GM18909 (cell line): ENCODE measurements at regions not wholly inside any gene's neighbourhood (a gene's known extent, or its start where the extent isn't known, plus 50 kb on each side); places are given as distances from the start of the nearest gene placed in this dataset.

Experiments used
- ATAC-seq: cut with Tn5 transposase; IDR thresholded peaks from one replicate; pipeline ENCODE4 v1.9.1; 2021; ENCODE audit warnings: mild to moderate bottlenecking; ENCODE audit not compliant: unreplicated experiment, poor library complexity

GRCh38 chr14:34034447-34035176, 83.7 kb upstream of the EGLN3 start:
- ATAC-seq = no peak

DNA sequence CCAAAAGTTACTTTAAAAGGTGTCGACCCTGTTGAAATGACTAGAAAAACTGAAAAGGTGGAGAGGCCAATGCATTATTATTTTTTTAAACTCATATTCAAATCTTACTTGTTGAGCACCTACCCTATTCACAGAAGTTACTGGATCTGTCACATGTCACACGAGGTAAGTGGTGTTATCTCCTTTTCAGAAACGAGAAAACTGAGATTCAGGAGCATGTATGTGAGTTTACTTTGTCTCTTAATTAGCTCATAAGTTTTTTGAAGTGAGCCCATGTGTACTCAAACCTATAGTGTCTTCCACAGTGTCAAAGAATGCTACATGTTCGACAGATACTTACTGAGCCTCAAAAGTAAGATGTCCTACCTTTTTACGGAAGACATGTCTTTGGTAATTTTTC, 81.8 kb upstream of the EGLN3 start:
- ATAC-seq = no peak

- no peak for ATAC-seq
Observed at GRCh38 chr14:34030864-34031263, 80.0 kb upstream of the EGLN3 start.

- ATAC-seq = no peak
Observed at GRCh38 chr14:34029921-34030334, 79.1 kb upstream of the EGLN3 start.

- no peak for ATAC-seq
Observed at GRCh38 chr14:34027990-34028495, 77.2 kb upstream of the EGLN3 start.

GRCh38 chr14:34027130-34027989, 76.5 kb upstream of the EGLN3 start:
- ATAC-seq = no peak

DNA sequence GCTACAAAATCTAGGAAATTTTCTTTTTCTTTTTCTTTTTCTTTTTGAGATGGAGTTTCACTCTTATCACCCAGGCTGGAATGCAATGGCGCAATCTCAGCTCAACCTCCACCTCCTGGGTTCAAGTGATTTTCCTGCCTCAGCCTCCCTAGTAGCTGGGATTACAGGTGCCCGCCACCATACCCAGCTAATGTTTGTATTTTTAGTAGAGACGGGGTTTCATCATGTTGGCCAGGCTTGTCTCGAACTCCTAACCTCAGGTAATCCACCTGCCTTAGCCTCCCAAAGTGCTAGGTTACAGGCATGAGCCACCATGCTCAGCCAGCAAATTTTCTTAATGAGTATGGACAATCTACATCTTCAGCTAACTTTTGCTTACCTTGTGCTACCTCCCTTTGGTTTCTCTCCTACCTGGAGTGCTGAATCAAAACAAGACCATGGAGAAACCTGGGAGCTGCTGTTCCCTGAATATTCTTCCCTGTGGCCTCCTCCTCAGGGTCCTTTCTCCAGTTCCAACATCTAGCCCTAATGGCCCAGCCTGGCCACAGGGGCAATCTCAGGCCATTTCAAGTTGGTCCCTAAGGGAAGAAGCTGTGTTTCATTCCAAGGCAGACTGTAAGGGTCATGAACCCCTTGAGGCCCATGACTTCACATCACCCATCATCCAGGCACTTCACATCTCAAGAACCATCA, 74.6 kb upstream of the EGLN3 start:
- no peak for ATAC-seq

GRCh38 chr14:34024768-34025144, 73.9 kb upstream of the EGLN3 start:
- no peak for ATAC-seq

DNA sequence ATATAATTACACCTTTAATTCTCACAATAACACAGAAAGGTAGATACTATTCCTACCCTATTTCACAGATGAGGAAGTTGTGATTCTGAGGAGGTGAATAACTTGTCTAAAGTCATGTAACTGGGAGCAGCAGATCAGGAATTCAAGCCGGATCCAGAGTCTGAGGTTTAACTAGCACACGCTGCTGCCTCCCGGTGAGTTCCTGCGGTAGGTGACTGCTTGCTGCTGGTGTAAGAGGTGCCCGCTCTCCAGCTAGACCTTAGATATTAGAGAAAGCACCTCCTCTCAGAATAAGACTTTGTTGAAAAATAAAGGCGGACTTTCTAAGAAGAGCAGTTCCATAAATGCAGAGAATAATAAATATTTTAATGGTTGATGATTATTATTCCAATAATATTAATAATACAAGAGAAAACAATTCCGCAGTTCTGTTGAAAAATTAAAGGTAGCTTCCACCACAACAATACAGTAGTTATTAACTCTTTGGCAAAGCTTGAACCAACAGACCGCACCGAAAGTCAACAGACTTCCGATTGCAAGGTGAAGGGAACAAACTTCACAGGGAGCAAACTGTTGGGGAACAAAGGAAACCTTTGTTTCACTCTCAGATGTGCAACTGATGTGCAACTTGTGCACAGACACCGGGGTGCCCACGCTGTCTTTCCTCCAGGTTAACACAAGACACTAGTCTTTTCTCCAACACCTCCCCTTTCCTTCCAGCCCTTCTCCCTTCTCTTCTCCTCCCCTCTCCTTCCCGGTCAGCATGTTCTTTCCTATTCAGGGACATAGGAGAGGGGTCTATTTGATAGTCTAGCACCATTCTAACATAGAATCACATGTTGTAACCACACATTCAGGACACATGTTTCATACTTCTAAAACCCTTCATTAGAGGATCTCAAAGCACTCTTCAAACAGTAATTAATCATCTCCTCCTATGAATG, 73.2 kb upstream of the EGLN3 start:
- ATAC-seq = no peak

GRCh38 chr14:34021096-34021495, 70.2 kb upstream of the EGLN3 start:
- no peak for ATAC-seq

DNA sequence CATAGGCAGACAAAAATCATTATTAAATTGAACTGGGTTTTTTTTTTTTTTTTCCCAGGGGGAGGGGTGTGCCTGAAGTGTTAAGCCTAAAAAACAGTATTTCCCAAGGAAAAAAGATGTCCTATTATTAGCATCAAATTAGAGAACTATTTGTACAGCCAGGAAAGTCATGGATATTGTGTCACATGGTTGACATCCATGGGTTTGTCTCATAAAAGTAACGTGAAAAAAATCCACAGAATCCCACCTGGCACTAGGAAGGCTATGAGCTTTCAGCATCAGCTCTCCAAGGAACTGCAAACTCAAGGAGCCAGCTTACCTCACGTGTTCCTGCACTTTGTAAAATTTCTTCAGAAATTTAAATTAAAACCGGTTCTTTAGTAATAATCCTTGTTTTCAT, 69.1 kb upstream of the EGLN3 start:
- ATAC-seq = no peak

GRCh38 chr14:34018564-34019244, 67.8 kb upstream of the EGLN3 start:
- ATAC-seq = peak; percentile 40

GRCh38 chr14:34018125-34018524, 67.3 kb upstream of the EGLN3 start:
- ATAC-seq = no peak

DNA sequence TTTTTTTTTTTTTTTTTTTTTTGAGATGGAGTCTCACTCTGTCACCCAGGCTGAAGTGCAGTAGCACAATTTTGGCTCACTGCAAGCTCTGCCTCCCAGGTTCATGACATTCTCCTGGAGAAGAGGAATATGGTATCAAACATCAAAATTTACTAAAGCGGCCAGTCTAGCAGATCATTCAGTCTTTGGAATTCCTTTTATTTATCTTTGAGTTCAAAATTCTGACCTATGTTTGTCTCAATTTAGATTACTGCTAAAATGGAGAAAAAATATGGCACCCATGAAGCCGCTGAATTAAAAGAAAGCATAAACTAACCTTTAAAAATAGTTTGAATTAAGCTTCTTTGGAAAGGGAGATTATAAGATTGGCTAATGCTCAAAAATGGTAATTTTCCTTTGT, 64.5 kb upstream of the EGLN3 start:
- ATAC-seq = no peak

- no peak for ATAC-seq
Observed at GRCh38 chr14:34014936-34015335, 64.1 kb upstream of the EGLN3 start.

DNA sequence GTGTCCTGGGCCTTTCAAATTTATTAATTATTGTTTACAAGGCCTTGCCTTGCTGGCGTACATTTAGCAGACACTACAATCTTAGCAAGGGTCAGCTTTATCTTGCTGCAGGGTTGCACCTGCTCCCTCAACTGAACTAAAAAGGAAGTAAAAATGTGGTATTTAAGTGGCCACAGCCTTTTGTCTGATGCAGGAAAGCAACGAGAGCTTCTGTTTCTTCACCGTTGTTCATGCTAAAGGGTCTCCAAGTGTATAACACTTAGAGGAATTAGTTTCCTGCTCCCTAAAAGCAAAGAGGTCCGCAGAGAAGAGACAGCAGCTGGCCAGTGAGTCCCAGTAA, 62.8 kb upstream of the EGLN3 start:
- peak; percentile 73 for ATAC-seq

DNA sequence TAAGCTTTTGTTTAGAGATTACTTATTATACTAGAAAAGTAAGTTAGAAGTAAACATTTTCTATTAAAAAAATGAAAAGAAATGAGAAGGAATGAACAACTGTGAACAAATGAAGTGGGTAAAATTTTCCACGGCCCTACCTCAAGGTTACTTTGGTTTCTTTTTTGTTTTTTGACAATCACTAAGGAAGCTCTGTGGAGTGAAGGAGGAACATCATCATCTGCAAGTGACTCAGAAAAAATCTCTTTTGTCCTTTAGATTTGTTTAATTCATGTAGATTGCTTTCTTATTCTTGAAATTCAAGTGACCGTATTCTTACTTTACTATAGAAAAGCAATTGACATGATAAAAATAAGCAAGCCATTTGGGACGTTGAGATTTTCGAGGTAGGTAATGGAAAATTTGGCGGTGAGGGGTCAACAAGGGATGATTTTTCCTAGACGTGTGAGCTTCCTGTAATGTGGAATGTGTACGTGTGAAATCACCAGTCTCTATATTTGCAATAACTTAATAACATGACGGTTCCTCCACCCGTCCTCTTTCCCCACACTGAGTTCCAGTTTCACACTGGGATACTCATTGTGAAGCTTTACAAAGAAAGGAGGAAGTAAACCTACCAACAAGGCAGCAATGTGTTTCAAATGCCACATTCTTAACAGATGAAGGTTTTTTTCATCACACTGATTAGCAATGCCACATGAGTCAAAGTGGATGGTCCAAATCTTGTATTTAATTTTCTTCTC, 62.3 kb upstream of the EGLN3 start:
- peak; percentile 86 for ATAC-seq

GRCh38 chr14:34012369-34012768, 61.5 kb upstream of the EGLN3 start:
- no peak for ATAC-seq

- ATAC-seq = no peak
Observed at GRCh38 chr14:34009956-34010355, 59.1 kb upstream of the EGLN3 start.
